HG02981 (cell line): ENCODE measurements at regions not wholly inside any gene's neighbourhood (a gene's known extent, or its start where the extent isn't known, plus 50 kb on each side); places are given as distances from the start of the nearest gene placed in this dataset.
A peak's percentile ranks its signal among the peaks of the same experiment; 100 is the strongest.
"Not testable (repeated sequence)": the region's sequence is repeated elsewhere in the genome, so short reads cannot be mapped to it uniquely, and the experiment has no call there.

Source experiments
- ATAC-seq: cut with Tn5 transposase; IDR thresholded peaks from one replicate; pipeline ENCODE4 v1.9.1; 2021; ENCODE audit warnings: mild to moderate bottlenecking, moderate library complexity; ENCODE audit not compliant: unreplicated experiment

GRCh38 chrX:19229896-19230295 is 107.6 kb upstream of the ADGRG2 start:
- not testable (repeated sequence) for ATAC-seq

GRCh38 chrX:19237901-19238300 is 105.8 kb upstream of the PDHA1 start:
- ATAC-seq, result no peak

- ATAC-seq, result no peak
Measured at GRCh38 chrX:19243431-19243830, 100.3 kb upstream of the PDHA1 start.

- not testable (repeated sequence) for ATAC-seq
Measured at GRCh38 chrX:19244921-19245320, 98.8 kb upstream of the PDHA1 start.

DNA sequence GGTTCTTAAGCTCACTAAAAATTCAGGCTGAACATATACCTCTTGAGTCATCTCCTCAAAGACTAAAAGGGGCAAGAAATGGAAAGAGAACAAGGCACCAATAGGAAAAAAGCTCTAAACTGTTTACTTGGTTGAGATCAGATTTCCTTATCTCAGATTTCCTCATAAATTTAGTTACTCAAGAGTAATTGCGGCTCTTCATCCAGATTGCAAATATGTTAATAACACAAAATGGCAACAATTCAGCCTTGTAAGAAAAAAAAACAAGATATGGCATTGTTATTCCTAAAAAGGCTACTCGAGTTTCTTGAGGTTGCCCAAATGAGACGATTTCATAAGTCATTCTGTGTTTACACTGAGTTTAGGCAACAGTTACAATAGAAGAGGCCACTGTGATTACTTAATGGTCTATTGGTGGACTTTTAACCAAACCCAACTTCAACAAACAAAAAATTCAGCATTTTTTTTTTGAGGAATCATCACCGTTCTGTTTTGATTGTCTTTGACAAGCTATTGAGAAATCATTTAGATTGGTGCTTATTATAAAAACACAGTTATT is 97.9 kb upstream of the PDHA1 start:
- no peak for ATAC-seq

DNA sequence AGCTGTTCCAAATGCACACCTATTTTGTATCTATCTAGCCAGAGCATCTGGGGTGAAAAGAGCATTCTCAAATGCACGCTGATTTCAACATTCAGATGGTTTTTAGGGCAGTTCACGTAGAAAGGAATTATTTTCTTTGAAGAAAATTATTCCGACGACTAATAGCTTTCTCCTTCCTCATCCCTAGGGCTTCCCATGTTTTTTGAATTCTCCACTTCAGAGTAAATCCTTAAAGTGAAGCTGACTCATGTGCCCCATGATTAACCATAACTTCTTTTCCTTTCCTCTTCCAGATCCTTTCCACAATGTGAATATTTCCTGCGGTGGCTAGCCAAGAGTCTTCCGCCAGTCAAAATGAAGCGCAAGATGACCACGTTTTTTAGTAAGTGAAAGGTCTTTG is 86.7 kb upstream of the PDHA1 start:
- ATAC-seq, result no peak

DNA sequence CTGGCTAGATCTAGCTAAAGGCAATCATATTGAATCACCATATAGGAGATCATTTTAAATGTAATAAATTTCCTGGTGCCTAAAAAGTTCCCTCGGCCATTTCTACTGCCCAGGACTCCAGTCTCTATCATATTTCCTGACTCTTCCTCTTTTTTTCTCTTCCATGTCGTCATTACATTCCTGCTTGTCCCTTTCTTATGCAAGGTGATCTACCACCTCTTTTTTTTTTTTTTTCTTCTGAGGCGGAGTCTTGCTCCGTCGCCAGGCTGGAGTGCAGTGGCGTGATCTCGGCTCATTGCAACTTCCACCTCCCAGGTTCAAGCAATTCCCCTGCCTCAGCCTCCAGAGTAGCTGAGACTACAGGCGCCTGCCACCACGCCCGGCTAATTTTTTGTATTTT is 82.7 kb upstream of the PDHA1 start:
- not testable (repeated sequence) for ATAC-seq

- ATAC-seq, result no peak
Measured at GRCh38 chrX:19270727-19271126, 73.0 kb upstream of the PDHA1 start.

- peak; percentile 60 for ATAC-seq
Measured at GRCh38 chrX:19272452-19272851, 71.3 kb upstream of the PDHA1 start.

DNA sequence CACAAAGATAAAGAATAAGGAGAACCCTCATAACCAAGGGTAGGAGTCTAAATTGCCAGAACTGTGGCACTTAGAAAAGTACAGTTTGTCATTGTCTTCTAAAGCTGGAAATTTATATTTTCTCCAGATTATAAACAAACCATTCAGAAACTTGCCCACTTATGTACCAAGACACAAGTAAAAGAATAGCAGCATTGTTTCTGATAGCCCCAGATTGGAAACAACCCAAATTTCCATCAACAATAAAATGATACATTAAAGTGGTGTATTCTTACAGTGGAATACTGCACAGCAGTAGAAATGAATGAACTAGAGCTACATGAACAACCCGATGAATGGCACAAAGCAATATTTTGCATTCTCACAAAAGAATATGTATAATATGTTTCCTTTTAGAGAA is 63.1 kb upstream of the PDHA1 start:
- ATAC-seq, result no peak

DNA sequence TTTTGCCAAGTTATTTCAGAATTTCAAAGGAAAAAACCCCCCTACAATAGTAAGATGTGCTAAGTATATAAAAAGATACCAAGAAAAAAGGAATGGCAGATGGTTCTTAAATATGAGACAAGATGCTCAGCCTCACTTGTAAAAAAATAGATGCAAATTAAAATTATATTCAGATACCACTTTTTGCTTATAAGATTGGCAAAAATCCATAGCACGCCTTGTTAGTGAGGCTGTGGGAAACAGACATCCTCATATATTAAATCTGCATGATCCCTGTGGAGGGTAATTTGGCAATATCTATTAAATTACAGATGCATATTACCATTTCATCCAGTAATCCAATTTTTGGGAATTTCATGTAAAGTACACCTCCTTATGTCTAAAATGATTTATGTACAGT is 62.5 kb upstream of the PDHA1 start:
- ATAC-seq, result no peak

GRCh38 chrX:19283597-19284339 is 60.0 kb upstream of the PDHA1 start:
- no peak for ATAC-seq

- no peak for ATAC-seq
Measured at GRCh38 chrX:19285857-19286256, 57.9 kb upstream of the PDHA1 start.

DNA sequence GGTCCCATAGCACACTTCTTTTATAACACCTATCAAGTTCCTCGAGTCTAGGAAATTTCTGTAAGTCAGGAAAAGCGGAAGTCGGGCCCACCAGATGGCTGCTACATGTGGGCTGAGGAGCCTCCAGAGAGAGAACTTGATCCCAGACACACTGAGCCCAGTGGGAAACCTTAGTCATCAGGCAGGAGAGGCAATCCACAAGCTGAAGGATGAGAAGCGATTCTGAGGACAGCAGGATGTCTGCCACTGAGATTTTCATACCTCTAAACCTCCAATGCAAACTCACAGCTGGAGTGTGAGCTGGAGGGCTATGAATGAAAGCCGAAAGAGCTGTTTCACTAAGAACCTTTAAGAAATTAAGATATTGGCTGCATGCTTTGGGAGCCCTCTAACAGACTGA is 52.6 kb upstream of the PDHA1 start:
- no peak for ATAC-seq

- no peak for ATAC-seq
Measured at GRCh38 chrX:19293606-19294325, 50.0 kb upstream of the PDHA1 start.
